T-cell (primary cell): ENCODE measurements at regions not wholly inside any gene's neighbourhood (a gene's known extent, or its start where the extent isn't known, plus 50 kb on each side); places are given as distances from the start of the nearest gene placed in this dataset.

ENCODE experiments used
- ATAC-seq, 4 experiments: fragments of 200-7000 bp in 3 of 4; fragments of 150-1000 bp in 1 of 4; cut with Tn5 transposase; replicated peaks in 1 of 4; 1 replicate in 3 of 4; 2 replicates in 1 of 4; pipeline ENCODE4 v1.10.0; 2021; ENCODE audit warnings: moderate library complexity in 3 of 4, mild to moderate bottlenecking in 2 of 4, moderate number of reproducible peaks in 1 of 4
- CTCF ChIA-PET, 2 donors: fragments of 300-600 bp; sonication (Branson Sonifier 250); formaldehyde crosslinking; loops; one replicate each; lab custom pipeline; 2022; ENCODE audit warnings: antibody characterized with exemption in 2 of 2; lab: Charles Lee
- POLR2A ChIA-PET, 2 donors: fragments of 300-600 bp; sonication (Branson Sonifier 250); formaldehyde crosslinking; loops; one replicate each; lab custom pipeline; 2022; ENCODE audit warnings: antibody characterized with exemption in 2 of 2; lab: Charles Lee
- DNase-seq, 35 experiments: peaks; one replicate each; pipeline versions ENCODE4 v3.0.0 to v3.0.0-alpha.2; 2013 to 2023
- H3K27ac ChIP-seq: one replicate; pipeline ENCODE4 v1.5.1; 2013; ENCODE audit warnings: low read length
- H3K27me3 ChIP-seq, 2 experiments: replicated peaks in 1 of 2; 1 replicate in 1 of 2; 2 replicates in 1 of 2; pipeline versions ENCODE4 v1.6.1 to v1.7.0; 2013; ENCODE audit warnings: low read length in 1 of 2, mixed read lengths in 1 of 2; ENCODE audit not compliant: control insufficient read depth in 2 of 2, insufficient read depth in 2 of 2; ENCODE audit errors: extremely low read depth in 1 of 2
- H3K36me3 ChIP-seq, 2 donors: 1 replicate in 1 of 2; 2 replicates in 1 of 2; pipeline versions ENCODE4 v1.6.1 to v1.7.0; 2013; ENCODE audit warnings: low read length in 1 of 2; ENCODE audit not compliant: control insufficient read depth in 2 of 2, insufficient read depth in 1 of 2; ENCODE audit errors: extremely low read depth in 1 of 2
- H3K4me1 ChIP-seq, 2 experiments: 1 replicate in 1 of 2; 2 replicates in 1 of 2; pipeline versions ENCODE4 v1.6.1 to v1.7.0; 2013; ENCODE audit warnings: low read length in 2 of 2, mixed read lengths in 1 of 2; ENCODE audit not compliant: insufficient read depth in 2 of 2, control insufficient read depth in 1 of 2; ENCODE audit errors: extremely low read depth in 1 of 2
- H3K4me3 ChIP-seq, 2 donors: 1 replicate in 1 of 2; 2 replicates in 1 of 2; pipeline versions ENCODE4 v1.5.1 to v1.7.0; 2013; ENCODE audit warnings: mild to moderate bottlenecking in 2 of 2, low read length in 1 of 2, moderate library complexity in 1 of 2; ENCODE audit not compliant: control insufficient read depth in 1 of 2; ENCODE audit errors: extremely low read depth in 1 of 2
- H3K9me3 ChIP-seq: 2 replicates; pipeline ENCODE4 v1.7.0; 2013
- H3K27ac Mint-ChIP-seq, 2 donors: one replicate each; pipeline ENCODE4 v1.8.0; 2020 to 2021; ENCODE audit warnings: mild to moderate bottlenecking in 2 of 2, mixed read lengths in 2 of 2
- H3K27me3 Mint-ChIP-seq, 2 donors: one replicate each; pipeline ENCODE4 v1.8.0; 2021 to 2022; ENCODE audit warnings: mixed read lengths in 2 of 2
- H3K36me3 Mint-ChIP-seq: one replicate; pipeline ENCODE4 v1.8.0; 2021; ENCODE audit warnings: mixed read lengths
- H3K4me1 Mint-ChIP-seq, 3 donors: one replicate each; pipeline ENCODE4 v1.8.0; 2020 to 2022; ENCODE audit warnings: mixed read lengths in 3 of 3, mild to moderate bottlenecking in 1 of 3
- H3K4me3 Mint-ChIP-seq, 3 donors: one replicate each; pipeline ENCODE4 v1.8.0; 2020 to 2022; ENCODE audit warnings: mild to moderate bottlenecking in 3 of 3, mixed read lengths in 3 of 3, moderate library complexity in 3 of 3
- H3K9me3 Mint-ChIP-seq, 3 donors: one replicate each; pipeline ENCODE4 v1.8.0; 2020 to 2022; ENCODE audit warnings: mixed read lengths in 3 of 3
- WGBS: methylation state at CpG from one replicate; pipeline ENCODE4 v1.1.5; 2013; ENCODE audit warnings: missing lambda C conversion rate; ENCODE audit not compliant: insufficient coverage; 5-methylcytosine and 5-hydroxymethylcytosine counted together

- no CpG with 5 or more reads among the region's 1 CpG for WGBS
Observed at GRCh38 chr13:87736849-87737385, 65.7 kb downstream of the SLITRK5 start.

GRCh38 chr13:87754097-87754496 is 82.9 kb downstream of the SLITRK5 start:
- Mint-ChIP-seq H3K27ac (no peak overlapping the region), H3K27me3 (no peaks in the 10 kb centered on the region), H3K4me3 (no peak overlapping the region), H3K4me1 (no peaks in the 10 kb centered on the region), H3K9me3 (no peaks in the 10 kb centered on the region), H3K36me3 (no peaks in the 10 kb centered on the region)
- 50% methylated on average over 1 of the region's 1 CpG for WGBS
- no peak for DNase-seq
- POLR2A ChIA-PET: no interaction called here
- no peaks in the 10 kb centered on the region for H3K4me1 ChIP-seq
- CTCF ChIA-PET: no interaction called here
- no peak overlapping the region for H3K27ac ChIP-seq
- no peaks in the 10 kb centered on the region for H3K36me3 ChIP-seq
- no peak overlapping the region for H3K4me3 ChIP-seq
- no peak for ATAC-seq
- no peaks in the 10 kb centered on the region for H3K9me3 ChIP-seq
- no peaks in the 10 kb centered on the region for H3K27me3 ChIP-seq

More at GRCh38 chr13:87736849-87737385, 65.7 kb downstream of the SLITRK5 start:
- H3K4me1 ChIP-seq: no peaks in the 10 kb centered on the region
- ChIA-PET POLR2A (no interaction called here), CTCF (no interaction called here)
- ATAC-seq (no peak), DNase-seq (no peak)
- Mint-ChIP-seq H3K9me3 (peaks cover 0 to 12% (median 0%) of the 10 kb centered on the region in 3 donors), H3K27ac (no peak overlapping the region), H3K27me3 (no peaks in the 10 kb centered on the region), H3K36me3 (no peaks in the 10 kb centered on the region), H3K4me1 (no peaks in the 10 kb centered on the region), H3K4me3 (no peak overlapping the region)
- no peak overlapping the region for H3K27ac ChIP-seq
- no peak overlapping the region for H3K4me3 ChIP-seq
- no peaks in the 10 kb centered on the region for H3K9me3 ChIP-seq
- no peaks in the 10 kb centered on the region for H3K36me3 ChIP-seq
- no peaks in the 10 kb centered on the region for H3K27me3 ChIP-seq

GRCh38 chr13:87769445-87769844 is 98.3 kb downstream of the SLITRK5 start:
- Mint-ChIP-seq H3K4me3 (no peak overlapping the region), H3K27ac (no peak overlapping the region), H3K4me1 (no peaks in the 10 kb centered on the region), H3K27me3 (no peaks in the 10 kb centered on the region), H3K36me3 (no peaks in the 10 kb centered on the region), H3K9me3 (peaks cover 2 to 16% (median 9%) of the 10 kb centered on the region in 3 donors)
- Histone ChIP-seq H3K27me3 (no peaks in the 10 kb centered on the region), H3K27ac (no peak overlapping the region), H3K36me3 (no peaks in the 10 kb centered on the region), H3K9me3 (no peaks in the 10 kb centered on the region), H3K4me3 (no peak overlapping the region), H3K4me1 (no peaks in the 10 kb centered on the region)
- no CpG with 5 or more reads among the region's 4 CpGs for WGBS
- ATAC-seq: no peak
- DNase-seq: no peak
- ChIA-PET CTCF (no interaction called here), POLR2A (no interaction called here)

GRCh38 chr13:87777387-87777786 is 106.2 kb downstream of the SLITRK5 start:
- H3K4me1 Mint-ChIP-seq: no peaks in the 10 kb centered on the region
- H3K27ac Mint-ChIP-seq: no peak overlapping the region
- Histone ChIP-seq H3K36me3 (no peaks in the 10 kb centered on the region), H3K4me1 (no peaks in the 10 kb centered on the region), H3K9me3 (no peaks in the 10 kb centered on the region), H3K27me3 (no peaks in the 10 kb centered on the region), H3K4me3 (no peak overlapping the region), H3K27ac (no peak overlapping the region)
- ATAC-seq (no peak), DNase-seq (no peak)
- no peaks in the 10 kb centered on the region for H3K27me3 Mint-ChIP-seq
- peaks cover 0 to 10% (median 0%) of the 10 kb centered on the region in 3 donors for H3K9me3 Mint-ChIP-seq
- CTCF ChIA-PET: no interaction called here
- H3K4me3 Mint-ChIP-seq: no peak overlapping the region
- H3K36me3 Mint-ChIP-seq: no peaks in the 10 kb centered on the region
- WGBS: 80% methylated on average over 1 of the region's 3 CpGs
- POLR2A ChIA-PET: no interaction called here

GRCh38 chr13:87778128-87778527 is 107.0 kb downstream of the SLITRK5 start:
- ChIA-PET POLR2A (no interaction called here), CTCF (no interaction called here)
- no peaks in the 10 kb centered on the region for H3K4me1 ChIP-seq
- Mint-ChIP-seq H3K4me3 (no peak overlapping the region), H3K36me3 (no peaks in the 10 kb centered on the region), H3K9me3 (peaks cover 0 to 10% (median 0%) of the 10 kb centered on the region in 3 donors), H3K4me1 (no peaks in the 10 kb centered on the region), H3K27ac (no peak overlapping the region), H3K27me3 (no peaks in the 10 kb centered on the region)
- H3K9me3 ChIP-seq: no peaks in the 10 kb centered on the region
- 62% methylated on average over 3 of the region's 3 CpGs for WGBS
- no peaks in the 10 kb centered on the region for H3K36me3 ChIP-seq
- DNase-seq (no peak), ATAC-seq (no peak)
- no peak overlapping the region for H3K27ac ChIP-seq
- H3K4me3 ChIP-seq: no peak overlapping the region
- H3K27me3 ChIP-seq: no peaks in the 10 kb centered on the region

- no peaks in the 10 kb centered on the region for H3K36me3 Mint-ChIP-seq
- DNase-seq (no peak), ATAC-seq (no peak)
- no peak overlapping the region for H3K27ac Mint-ChIP-seq
- no peaks in the 10 kb centered on the region for H3K27me3 Mint-ChIP-seq
- H3K9me3 ChIP-seq: no peaks in the 10 kb centered on the region
- no CpG with 5 or more reads among the region's 1 CpG for WGBS
- no peak overlapping the region for H3K4me3 ChIP-seq
- H3K36me3 ChIP-seq: no peaks in the 10 kb centered on the region
- CTCF ChIA-PET: no interaction called here
- H3K4me1 Mint-ChIP-seq: no peaks in the 10 kb centered on the region
- H3K27me3 ChIP-seq: no peaks in the 10 kb centered on the region
- peaks cover 0 to 10% (median 0%) of the 10 kb centered on the region in 3 donors for H3K9me3 Mint-ChIP-seq
- H3K4me3 Mint-ChIP-seq: no peak overlapping the region
- no peak overlapping the region for H3K27ac ChIP-seq
- POLR2A ChIA-PET: interaction anchor here in 1 of 2 donors (0.6 kb wide), 1 partner anchor 32 kb away, joined by 3 read pairs; no protein-coding TSS in a partner anchor
- no peaks in the 10 kb centered on the region for H3K4me1 ChIP-seq
Observed at GRCh38 chr13:87779426-87779825, 108.3 kb downstream of the SLITRK5 start.

GRCh38 chr13:87783366-87783765 is 112.2 kb downstream of the SLITRK5 start:
- Mint-ChIP-seq H3K4me1 (no peaks in the 10 kb centered on the region), H3K36me3 (no peaks in the 10 kb centered on the region), H3K9me3 (peaks cover 0 to 12% (median 0%) of the 10 kb centered on the region in 3 donors), H3K27ac (no peak overlapping the region), H3K4me3 (no peak overlapping the region), H3K27me3 (no peaks in the 10 kb centered on the region)
- DNase-seq (no peak), ATAC-seq (no peak)
- Histone ChIP-seq H3K27ac (no peak overlapping the region), H3K4me3 (no peak overlapping the region), H3K27me3 (no peaks in the 10 kb centered on the region), H3K9me3 (no peaks in the 10 kb centered on the region), H3K36me3 (no peaks in the 10 kb centered on the region), H3K4me1 (no peaks in the 10 kb centered on the region)
- ChIA-PET CTCF (no interaction called here), POLR2A (no interaction called here)
- WGBS: 90% methylated on average over 2 of the region's 5 CpGs
